Prostate gland (tissue), 2 donors: ENCODE measurements at regions not wholly inside any gene's neighbourhood (a gene's known extent, or its start where the extent isn't known, plus 50 kb on each side); places are given as distances from the start of the nearest gene placed in this dataset.

Experiments used
- POLR2A ChIP-seq: fragments of 450-650 bp; IDR thresholded peaks from one replicate; pipeline ENCODE4 v1.6.1; 2016; ENCODE audit warnings: antibody characterized with exemption, mild to moderate bottlenecking
- TF ChIP-seq, protein P1 (sequence below), 4 experiments: fragments of 200-600 bp in 2 of 4; fragments of 450-650 bp in 2 of 4; sonication (generic) in 2 of 4; IDR thresholded peaks; 1 replicate in 3 of 4; 2 replicates in 1 of 4; pipeline ENCODE4 v1.5.1; 2016 to 2019; ENCODE audit warnings: antibody characterized with exemption in 4 of 4, mild to moderate bottlenecking in 2 of 4, moderate library complexity in 2 of 4

DNA sequence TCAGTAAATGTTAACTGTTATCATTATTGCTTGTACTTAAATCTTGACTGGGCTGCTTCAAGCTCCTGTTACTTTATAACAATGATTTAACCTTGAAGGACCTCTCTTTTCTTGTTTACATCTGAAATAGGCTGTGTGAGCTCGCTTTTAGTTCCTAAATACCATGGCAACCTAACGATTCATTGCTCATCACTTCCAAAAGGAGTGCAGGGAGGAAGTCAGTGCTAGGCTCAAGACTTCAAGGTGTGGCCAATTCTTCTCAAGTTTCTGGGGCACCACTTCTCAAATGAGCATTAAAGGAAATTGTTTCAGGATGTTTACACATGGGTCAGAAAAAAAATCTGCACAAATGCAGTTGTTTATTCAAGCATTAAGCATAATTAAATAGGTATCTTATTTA is 284.2 kb downstream of the MTERF1 start:
- TF ChIP-seq, protein P1, sequence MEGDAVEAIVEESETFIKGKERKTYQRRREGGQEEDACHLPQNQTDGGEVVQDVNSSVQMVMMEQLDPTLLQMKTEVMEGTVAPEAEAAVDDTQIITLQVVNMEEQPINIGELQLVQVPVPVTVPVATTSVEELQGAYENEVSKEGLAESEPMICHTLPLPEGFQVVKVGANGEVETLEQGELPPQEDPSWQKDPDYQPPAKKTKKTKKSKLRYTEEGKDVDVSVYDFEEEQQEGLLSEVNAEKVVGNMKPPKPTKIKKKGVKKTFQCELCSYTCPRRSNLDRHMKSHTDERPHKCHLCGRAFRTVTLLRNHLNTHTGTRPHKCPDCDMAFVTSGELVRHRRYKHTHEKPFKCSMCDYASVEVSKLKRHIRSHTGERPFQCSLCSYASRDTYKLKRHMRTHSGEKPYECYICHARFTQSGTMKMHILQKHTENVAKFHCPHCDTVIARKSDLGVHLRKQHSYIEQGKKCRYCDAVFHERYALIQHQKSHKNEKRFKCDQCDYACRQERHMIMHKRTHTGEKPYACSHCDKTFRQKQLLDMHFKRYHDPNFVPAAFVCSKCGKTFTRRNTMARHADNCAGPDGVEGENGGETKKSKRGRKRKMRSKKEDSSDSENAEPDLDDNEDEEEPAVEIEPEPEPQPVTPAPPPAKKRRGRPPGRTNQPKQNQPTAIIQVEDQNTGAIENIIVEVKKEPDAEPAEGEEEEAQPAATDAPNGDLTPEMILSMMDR (IDR thresholded peaks at IDR 0.05) = no peak
- no peak for TF ChIP-seq POLR2A
